Neural progenitor cell (in vitro differentiated cells): ENCODE measurements at regions not wholly inside any gene's neighbourhood (a gene's known extent, or its start where the extent isn't known, plus 50 kb on each side); places are given as distances from the start of the nearest gene placed in this dataset.
"Not testable (repeated sequence)": the region's sequence is repeated elsewhere in the genome, so short reads cannot be mapped to it uniquely, and the experiment has no call there.

Source experiments
- DNase-seq: peaks from one replicate; pipeline ENCODE4 v3.0.0-alpha.2; 2016; ENCODE audit warnings: low spot score
- H2AFZ ChIP-seq: fragments of 200-600 bp; sonication (generic); replicated peaks from 2 replicates; pipeline ENCODE4 v1.6.1; 2016; ENCODE audit warnings: antibody characterized with exemption
- H3F3A ChIP-seq: fragments of 200-600 bp; sonication (generic); 2 replicates; pipeline ENCODE4 v1.6.1; 2016; ENCODE audit warnings: antibody characterized with exemption, low read depth
- H3K27ac ChIP-seq: fragments of 200-600 bp; sonication (generic); 2 replicates; pipeline ENCODE4 v1.5.1; 2016; ENCODE audit warnings: mild to moderate bottlenecking
- H3K27me3 ChIP-seq: fragments of 200-600 bp; sonication (generic); 2 replicates; pipeline ENCODE4 v1.6.1; 2016; ENCODE audit warnings: mild to moderate bottlenecking, moderate library complexity
- H3K36me3 ChIP-seq: fragments of 200-600 bp; sonication (generic); 2 replicates; pipeline ENCODE4 v1.5.1; 2016
- H3K4me1 ChIP-seq: fragments of 200-600 bp; sonication (generic); 2 replicates; pipeline ENCODE4 v1.6.1; 2016; ENCODE audit warnings: mixed run types
- H3K4me2 ChIP-seq: fragments of 200-600 bp; sonication (generic); 2 replicates; pipeline ENCODE4 v1.6.1; 2016
- H3K4me3 ChIP-seq: fragments of 200-600 bp; sonication (generic); 2 replicates; pipeline ENCODE4 v1.5.1; 2016
- H3K79me2 ChIP-seq: fragments of 200-600 bp; sonication (generic); 2 replicates; pipeline ENCODE4 v1.6.1; 2016; ENCODE audit warnings: low read depth
- H3K9ac ChIP-seq: fragments of 200-600 bp; sonication (generic); 2 replicates; pipeline ENCODE4 v1.6.1; 2016
- H3K9me3 ChIP-seq: fragments of 200-600 bp; sonication (generic); 2 replicates; pipeline ENCODE4 v1.5.1; 2016; ENCODE audit warnings: low read depth
- H4K20me1 ChIP-seq: fragments of 200-600 bp; sonication (generic); 2 replicates; pipeline ENCODE4 v1.6.1; 2016; ENCODE audit warnings: low read depth
- H3K27ac Mint-ChIP-seq: 3 replicates; pipeline ENCODE4 v1.8.0; 2021; ENCODE audit warnings: mixed read lengths
- H3K27me3 Mint-ChIP-seq: 2 replicates; pipeline ENCODE4 v1.8.0; 2022; ENCODE audit warnings: low read depth, mild to moderate bottlenecking, inconsistent platforms, moderate library complexity, mixed read lengths; ENCODE audit not compliant: insufficient read depth
- H3K36me3 Mint-ChIP-seq: 3 replicates; pipeline ENCODE4 v1.8.0; 2021; ENCODE audit warnings: mixed read lengths
- H3K4me1 Mint-ChIP-seq: 3 replicates; pipeline ENCODE4 v1.8.0; 2021; ENCODE audit warnings: mixed read lengths
- H3K4me3 Mint-ChIP-seq: 3 replicates; pipeline ENCODE4 v1.8.0; 2021; ENCODE audit warnings: mild to moderate bottlenecking, moderate library complexity, mixed read lengths
- H3K9me3 Mint-ChIP-seq: 3 replicates; pipeline ENCODE4 v1.8.0; 2020; ENCODE audit warnings: mixed read lengths
- CTCF ChIP-seq: fragments of 200-600 bp; sonication (generic); IDR thresholded peaks from 2 replicates; pipeline ENCODE4 v1.5.1; 2017; ENCODE audit warnings: antibody characterized with exemption, mild to moderate bottlenecking
- EZH2 ChIP-seq: fragments of 200-600 bp; sonication (generic); IDR thresholded peaks from 2 replicates; pipeline ENCODE4 v1.6.1; 2017; ENCODE audit warnings: antibody characterized with exemption, mild to moderate bottlenecking, moderate library complexity
- EZH2phosphoT487 ChIP-seq: fragments of 200-600 bp; sonication (generic); IDR thresholded peaks from 2 replicates; pipeline ENCODE4 v1.6.1; 2017; ENCODE audit warnings: antibody characterized with exemption

- peaks cover 2% of the 10 kb centered on the region for H3K36me3 Mint-ChIP-seq
- no peak overlapping the region for H2AFZ ChIP-seq
- H4K20me1 ChIP-seq = no peaks in the 10 kb centered on the region
- no peak overlapping the region for H3K27ac ChIP-seq
- H3K4me1 Mint-ChIP-seq = peaks cover 3% of the 10 kb centered on the region
- no peak overlapping the region for H3K4me3 ChIP-seq
- no peak for TF ChIP-seq CTCF
- no peak for TF ChIP-seq EZH2
- TF ChIP-seq EZH2phosphoT487 = no peak
- H3K36me3 ChIP-seq = no peaks in the 10 kb centered on the region
- H3K4me2 ChIP-seq = no peak overlapping the region
- no peaks in the 10 kb centered on the region for H3F3A ChIP-seq
- H3K27me3 Mint-ChIP-seq = peaks cover 4% of the 10 kb centered on the region
- no peaks in the 10 kb centered on the region for H3K9me3 ChIP-seq
- H3K79me2 ChIP-seq = no peaks in the 10 kb centered on the region
- no peaks in the 10 kb centered on the region for H3K27me3 ChIP-seq
- H3K27ac Mint-ChIP-seq = no peak overlapping the region
- H3K9me3 Mint-ChIP-seq = no peaks in the 10 kb centered on the region
- H3K9ac ChIP-seq = no peak overlapping the region
- no peaks in the 10 kb centered on the region for H3K4me1 ChIP-seq
- no peak overlapping the region for H3K4me3 Mint-ChIP-seq
- no peak for DNase-seq
Measured at GRCh38 chr6:113719064-113719463, 138.1 kb upstream of the MARCKS start.

GRCh38 chr6:113719545-113719944 lies 137.6 kb upstream of the MARCKS start:
- H3K9ac ChIP-seq = no peak overlapping the region
- H3K27ac ChIP-seq = no peak overlapping the region
- no peak overlapping the region for H2AFZ ChIP-seq
- no peaks in the 10 kb centered on the region for H3K36me3 ChIP-seq
- no peaks in the 10 kb centered on the region for H3K79me2 ChIP-seq
- Mint-ChIP-seq H3K27ac (no peak overlapping the region), H3K27me3 (peaks cover 4% of the 10 kb centered on the region), H3K36me3 (peaks cover 2% of the 10 kb centered on the region), H3K4me1 (peaks cover 3% of the 10 kb centered on the region), H3K4me3 (no peak overlapping the region), H3K9me3 (no peaks in the 10 kb centered on the region)
- H3K4me3 ChIP-seq = no peak overlapping the region
- no peak overlapping the region for H3K4me2 ChIP-seq
- DNase-seq = no peak
- H3K9me3 ChIP-seq = no peaks in the 10 kb centered on the region
- H3K27me3 ChIP-seq = no peaks in the 10 kb centered on the region
- H3K4me1 ChIP-seq = peaks cover 2% of the 10 kb centered on the region
- H3F3A ChIP-seq = no peaks in the 10 kb centered on the region
- TF ChIP-seq EZH2 (no peak), EZH2phosphoT487 (no peak), CTCF (no peak)
- no peaks in the 10 kb centered on the region for H4K20me1 ChIP-seq

- Mint-ChIP-seq H3K36me3 (peaks cover 2% of the 10 kb centered on the region), H3K9me3 (no peaks in the 10 kb centered on the region), H3K4me1 (peaks cover 11% of the 10 kb centered on the region), H3K4me3 (no peak overlapping the region), H3K27ac (no peak overlapping the region), H3K27me3 (peaks cover 2% of the 10 kb centered on the region)
- Histone ChIP-seq H2AFZ (no peak overlapping the region), H3K9me3 (no peaks in the 10 kb centered on the region), H3K79me2 (no peaks in the 10 kb centered on the region), H3F3A (peaks cover 8% of the 10 kb centered on the region), H3K4me2 (no peak overlapping the region), H3K27me3 (no peaks in the 10 kb centered on the region), H3K4me1 (peaks cover 13% of the 10 kb centered on the region), H3K27ac (no peak overlapping the region), H3K36me3 (no peaks in the 10 kb centered on the region), H4K20me1 (no peaks in the 10 kb centered on the region), H3K9ac (no peak overlapping the region), H3K4me3 (no peak overlapping the region)
- no peak for DNase-seq
- no peak for TF ChIP-seq EZH2phosphoT487
- TF ChIP-seq CTCF = no peak
- TF ChIP-seq EZH2 = no peak
Measured at GRCh38 chr6:113723182-113723581, 134.0 kb upstream of the MARCKS start.

- H3K9ac ChIP-seq, DNase-seq, H3K9me3 ChIP-seq, H4K20me1 ChIP-seq, H3K36me3 ChIP-seq, H3K27me3 Mint-ChIP-seq, H3K9me3 Mint-ChIP-seq, H3K4me3 ChIP-seq, H3K27me3 ChIP-seq, H3K4me3 Mint-ChIP-seq, H3K36me3 Mint-ChIP-seq, H3K27ac ChIP-seq, H3K79me2 ChIP-seq, H3F3A ChIP-seq: not testable (repeated sequence)
- H2AFZ ChIP-seq = peak overlapping the region; percentile 62
- H3K27ac Mint-ChIP-seq = peak overlapping the region; percentile 24
- peak overlapping the region; percentile 57 for H3K4me2 ChIP-seq
- H3K4me1 ChIP-seq = peaks cover 13% of the 10 kb centered on the region
- peaks cover 11% of the 10 kb centered on the region for H3K4me1 Mint-ChIP-seq
Measured at GRCh38 chr6:113724927-113725326, 132.2 kb upstream of the MARCKS start.
